ENCODE measurements at regions not wholly inside any gene's neighbourhood (a gene's known extent, or its start where the extent isn't known, plus 50 kb on each side); places are given as distances from the start of the nearest gene placed in this dataset.
"Not testable (repeated sequence)": the region's sequence is repeated elsewhere in the genome, so short reads cannot be mapped to it uniquely, and the experiment has no call there.

DNA sequence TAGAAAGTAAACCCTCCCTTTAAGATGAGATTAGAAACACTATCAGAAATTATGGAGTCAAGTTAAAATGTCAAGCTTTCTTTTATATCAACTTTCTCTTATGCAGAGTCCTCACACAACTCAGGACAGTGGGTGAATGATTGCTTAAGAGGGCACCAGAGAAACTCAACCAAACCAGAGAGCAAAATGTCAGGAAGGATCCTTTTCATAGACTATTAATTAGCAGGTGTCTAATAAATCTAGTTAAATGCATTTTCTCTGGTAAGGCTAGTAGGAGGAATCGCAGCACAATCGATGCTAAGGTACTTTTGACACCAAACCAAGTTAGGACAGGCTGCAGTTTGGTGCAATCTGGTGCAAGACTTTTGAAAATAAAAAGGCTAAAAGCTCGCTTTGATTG lies 614.7 kb upstream of the FOXG1 start:
- no peak for DNase-seq

- no peak for DNase-seq
Measured at GRCh38 chr14:28152453-28153044, 614.0 kb upstream of the FOXG1 start.

DNA sequence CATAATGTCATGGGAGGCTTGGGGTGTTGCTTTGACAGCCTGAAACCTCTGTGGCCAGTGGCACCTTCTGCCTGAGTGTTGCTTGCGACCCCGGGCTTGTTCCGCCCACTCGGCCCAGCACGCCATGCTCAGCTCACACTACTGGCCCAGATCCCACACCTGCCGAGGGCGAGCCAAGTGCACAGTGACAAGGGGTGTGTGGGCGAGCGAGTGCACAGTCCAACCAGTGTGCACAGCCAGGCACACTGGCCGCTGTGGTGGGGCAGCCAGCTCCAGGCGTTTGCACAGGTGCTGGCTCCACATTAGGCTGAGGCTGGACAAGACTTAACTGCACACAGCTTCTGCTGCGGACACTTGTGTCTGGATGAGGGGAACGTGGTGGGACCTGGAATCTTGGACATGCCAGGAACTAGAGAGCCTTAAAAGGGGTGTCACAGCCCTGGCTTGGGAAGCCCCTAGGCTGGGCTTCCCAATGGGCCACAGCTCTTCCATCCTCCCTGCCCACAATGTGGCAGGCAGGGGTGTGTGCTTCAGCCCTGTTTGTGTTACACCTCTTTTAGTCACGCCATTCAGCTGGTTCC lies 609.2 kb upstream of the FOXG1 start:
- DNase-seq: no peak

DNA sequence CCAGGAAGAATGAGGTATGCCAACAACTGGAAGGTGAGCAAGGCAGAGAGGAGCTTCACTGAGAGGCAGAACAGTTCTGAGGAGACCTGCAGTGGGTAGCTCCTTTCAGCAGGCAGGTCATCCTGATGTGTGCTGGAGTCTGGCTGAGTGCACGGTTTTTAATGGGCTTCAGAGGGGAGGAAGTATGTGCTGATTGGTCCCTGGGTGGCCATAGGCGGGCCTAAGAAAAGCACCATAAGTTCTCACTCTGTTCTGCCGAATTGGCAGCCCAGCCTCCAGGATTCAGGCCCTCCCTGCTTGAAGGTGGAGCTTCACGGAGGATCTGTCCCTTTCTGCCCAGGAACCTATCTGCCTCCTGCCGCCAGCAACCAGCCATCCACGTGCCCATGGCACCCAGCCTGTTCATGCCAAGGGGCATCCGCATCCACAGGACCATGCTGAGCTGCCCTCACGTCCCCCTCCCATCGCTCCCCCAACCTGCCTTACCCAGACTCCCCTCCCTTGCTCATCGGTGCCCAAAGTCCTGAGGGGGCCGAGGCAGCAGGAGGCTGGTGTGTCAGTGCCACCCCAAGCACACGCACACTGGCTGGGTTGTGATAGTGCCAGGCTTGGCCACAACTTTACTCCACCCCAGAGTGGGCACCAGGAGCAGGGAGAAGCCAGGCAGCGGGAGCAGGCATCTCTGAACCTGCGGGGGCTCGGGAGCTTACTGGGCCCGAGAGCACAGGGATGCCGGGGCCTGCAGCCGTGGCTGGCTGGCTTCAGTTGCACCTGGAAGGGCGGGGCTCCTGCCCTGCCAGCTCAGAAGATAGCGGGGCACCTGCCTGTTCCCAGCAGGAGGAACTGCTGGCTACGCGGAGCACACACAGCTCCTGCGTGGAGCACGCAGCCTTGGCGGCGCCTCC lies 608.4 kb upstream of the FOXG1 start:
- no peak for DNase-seq

GRCh38 chr14:28161040-28161439 lies 605.5 kb upstream of the FOXG1 start:
- DNase-seq: no peak

DNA sequence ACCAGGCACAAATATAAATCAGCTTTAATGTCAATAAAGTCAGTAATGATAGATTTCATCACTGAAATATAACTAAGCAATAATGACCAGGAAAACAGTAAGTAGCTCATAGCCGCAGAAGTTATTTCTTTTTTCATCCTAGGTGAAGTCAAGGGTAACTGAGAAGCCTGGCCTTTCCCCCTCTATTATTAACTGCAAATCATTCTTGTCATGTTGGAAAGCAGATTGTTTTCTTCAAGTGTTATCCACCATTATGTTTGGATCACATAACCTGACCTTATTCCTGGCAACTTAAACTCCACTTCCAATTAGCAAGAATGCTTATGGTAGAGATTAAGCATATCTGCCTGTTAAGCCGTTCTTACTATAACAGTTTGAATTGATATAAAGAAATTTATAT lies 603.4 kb upstream of the FOXG1 start:
- no peak for DNase-seq

- DNase-seq: no peak
Measured at GRCh38 chr14:28163897-28164296, 602.7 kb upstream of the FOXG1 start.

- not testable (repeated sequence) for DNase-seq
Measured at GRCh38 chr14:28187902-28188830, 578.4 kb upstream of the FOXG1 start.

DNA sequence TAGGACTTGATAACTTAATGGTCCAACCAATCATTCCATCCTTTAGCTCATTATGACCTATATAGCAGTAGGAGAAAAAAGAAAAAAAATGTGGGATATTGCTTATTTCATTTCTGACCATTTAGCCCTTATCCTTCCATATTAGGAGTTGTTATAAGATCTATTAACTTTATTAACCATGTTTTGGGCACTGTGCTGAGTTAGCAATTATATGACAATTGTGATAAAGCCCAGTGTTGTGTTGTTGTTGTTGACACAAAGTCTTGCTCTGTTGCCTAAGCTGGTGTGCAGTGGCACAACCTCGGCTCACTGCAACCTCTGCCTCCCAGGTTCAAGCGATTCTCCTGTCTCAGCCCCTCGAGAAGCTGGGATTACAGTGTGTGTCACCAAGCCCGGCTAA lies 569.7 kb upstream of the FOXG1 start:
- DNase-seq: no peak

GRCh38 chr14:28220391-28220790 lies 546.2 kb upstream of the FOXG1 start:
- DNase-seq: no peak

DNA sequence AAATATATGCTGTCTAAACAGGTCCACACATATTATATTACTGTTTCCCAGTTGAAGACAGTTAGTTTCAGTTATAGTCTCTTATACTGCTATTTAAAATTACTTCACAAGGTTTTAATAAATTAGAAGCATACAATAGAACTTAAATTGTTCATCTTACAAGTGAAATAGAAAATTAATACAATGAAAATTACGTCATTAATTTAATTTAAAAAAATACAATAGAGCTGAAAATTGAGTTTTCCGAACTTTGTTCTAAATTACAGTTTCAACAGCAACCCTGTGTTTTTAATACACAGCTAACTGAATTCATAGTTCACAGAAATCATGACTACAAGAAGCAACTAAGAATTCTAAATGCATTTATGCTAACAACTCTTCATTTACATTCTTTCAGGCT lies 525.7 kb upstream of the FOXG1 start:
- no peak for DNase-seq

DNA sequence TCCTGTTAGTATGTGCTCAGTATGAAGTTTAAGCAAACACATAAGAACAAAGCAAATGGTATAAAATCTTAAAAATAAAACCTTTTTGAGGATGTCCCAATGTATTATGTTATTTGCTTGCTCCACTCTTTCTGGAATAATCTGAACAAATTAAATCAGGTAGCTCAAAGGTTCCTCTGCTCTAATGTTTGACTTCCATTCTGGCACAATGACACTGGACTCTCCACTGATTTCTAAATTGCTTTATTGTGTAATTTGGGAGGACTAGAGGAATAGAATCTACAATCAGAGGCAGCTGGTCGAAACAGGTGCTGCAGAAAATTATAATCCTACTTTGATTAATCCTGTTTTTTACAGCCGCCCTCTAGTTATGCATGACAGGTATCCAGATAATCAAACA lies 523.7 kb upstream of the FOXG1 start:
- DNase-seq: peak; percentile 27 to 44

DNA sequence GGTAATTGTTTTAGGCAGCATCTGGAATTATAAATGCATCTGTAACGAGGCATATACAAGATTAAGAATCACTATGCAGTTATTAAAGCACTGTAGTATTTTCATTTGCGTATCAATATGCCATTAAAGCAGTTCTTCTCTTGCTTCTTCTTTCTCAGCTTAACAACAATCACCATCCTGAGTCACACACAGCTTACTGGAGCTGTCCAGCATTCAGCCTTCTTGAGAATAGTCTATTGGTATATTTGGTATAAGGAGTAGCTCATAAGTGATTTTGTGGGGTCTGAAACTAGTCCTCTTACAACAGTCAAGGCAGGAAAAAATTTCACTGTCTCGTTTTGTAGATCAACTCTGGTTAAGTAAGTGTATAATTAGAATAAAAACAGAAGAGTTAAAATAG lies 523.0 kb upstream of the FOXG1 start:
- DNase-seq: no peak

- DNase-seq: no peak
Measured at GRCh38 chr14:28245216-28245615, 521.4 kb upstream of the FOXG1 start.

DNA sequence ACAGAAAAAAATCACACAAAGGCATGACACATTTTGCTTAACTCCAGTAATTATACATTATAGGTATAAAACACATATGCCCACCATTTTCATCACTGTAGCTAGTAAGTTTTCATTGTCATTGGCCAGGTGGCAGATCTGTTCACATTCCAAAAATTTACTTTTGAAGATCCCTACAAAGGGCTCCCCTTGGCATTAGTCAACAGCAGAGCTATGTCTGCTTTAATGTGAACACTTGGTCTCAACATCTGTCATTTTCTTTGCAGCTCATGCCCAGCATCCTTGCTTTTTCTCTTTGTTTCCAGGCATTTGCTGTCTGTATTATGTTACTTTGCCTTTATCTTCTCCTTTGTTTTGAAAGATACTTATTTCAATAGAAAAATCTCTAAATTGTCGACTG lies 519.1 kb upstream of the FOXG1 start:
- DNase-seq: no peak

DNA sequence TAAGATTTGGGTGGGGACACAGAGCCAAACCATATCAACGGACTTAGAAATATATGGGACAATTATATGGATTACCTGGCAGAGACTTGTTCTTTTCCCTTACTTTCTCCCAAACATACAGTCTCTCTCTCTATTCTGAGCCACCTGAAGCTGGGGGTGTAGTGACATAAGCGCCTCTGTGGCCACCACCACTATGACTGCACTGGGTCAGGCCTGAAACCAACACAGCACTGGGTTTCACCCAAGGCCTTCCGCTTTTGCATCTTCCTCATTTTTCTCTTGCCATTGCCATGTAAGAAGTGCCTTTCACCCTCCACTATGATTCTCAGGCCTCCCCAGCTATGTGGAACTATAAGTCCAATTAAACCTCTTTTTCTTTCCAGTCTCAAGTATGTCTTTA lies 514.5 kb upstream of the FOXG1 start:
- DNase-seq: not testable (repeated sequence)

DNA sequence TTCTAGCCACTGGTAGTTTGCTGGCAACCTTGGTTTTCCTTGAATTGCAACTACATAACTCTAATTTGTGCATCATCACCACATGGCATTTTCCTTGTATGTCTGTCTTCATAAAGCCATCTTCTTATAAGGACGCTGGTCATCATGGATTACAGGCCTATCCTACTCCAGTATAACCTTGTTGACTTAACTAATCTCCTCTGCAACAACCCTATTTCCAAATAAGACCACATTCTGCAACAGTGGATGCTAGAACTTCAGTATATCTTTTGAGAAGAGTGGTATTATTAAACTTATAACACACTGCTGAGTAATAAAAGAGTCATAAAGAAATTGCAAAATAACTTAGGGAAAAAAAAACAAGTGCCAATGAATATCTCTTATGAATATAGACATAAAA lies 511.8 kb upstream of the FOXG1 start:
- DNase-seq: no peak

DNA sequence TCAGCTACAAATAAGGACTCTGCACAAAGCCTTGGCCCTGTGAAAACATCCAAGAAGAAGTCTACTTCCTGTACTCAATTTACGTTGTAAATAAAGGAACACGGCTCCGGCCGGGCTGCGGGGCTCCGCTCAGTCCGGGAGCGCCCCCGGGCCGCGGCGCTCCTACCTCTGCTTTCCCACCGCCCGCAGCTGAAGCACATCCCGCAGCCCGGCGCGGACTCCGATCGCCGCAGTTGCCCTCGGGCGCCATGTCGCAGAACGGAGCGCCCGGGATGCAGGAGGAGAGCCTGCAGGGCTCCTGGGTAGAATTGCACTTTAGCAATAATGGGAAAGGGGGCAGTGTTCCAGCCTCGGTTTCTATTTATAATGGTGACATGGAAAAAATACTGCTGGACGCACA lies 502.3 kb upstream of the FOXG1 start:
- peak; percentile 8 to 26 for DNase-seq

DNA sequence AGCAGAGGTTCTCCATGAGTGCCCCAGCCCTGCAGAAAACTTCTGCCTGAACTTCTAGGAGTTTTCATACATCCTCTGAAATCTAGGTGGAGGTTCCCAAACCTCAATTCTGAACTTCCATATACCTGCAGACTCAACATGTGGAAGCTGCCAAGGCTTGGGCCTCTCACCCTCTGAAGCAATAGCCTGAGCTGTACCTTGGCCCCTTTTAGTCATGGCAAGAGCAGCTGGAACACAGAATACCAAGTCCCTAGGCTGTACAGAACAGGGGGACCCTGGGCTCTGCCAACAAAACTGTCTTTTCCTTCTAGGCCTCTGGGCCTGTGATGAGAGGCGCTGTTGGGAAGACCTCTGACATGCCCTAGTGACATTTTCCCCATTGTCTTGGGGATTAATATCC lies 494.3 kb upstream of the FOXG1 start:
- DNase-seq: no peak

- no peak for DNase-seq
Measured at GRCh38 chr14:28280530-28280929, 486.1 kb upstream of the FOXG1 start.

DNA sequence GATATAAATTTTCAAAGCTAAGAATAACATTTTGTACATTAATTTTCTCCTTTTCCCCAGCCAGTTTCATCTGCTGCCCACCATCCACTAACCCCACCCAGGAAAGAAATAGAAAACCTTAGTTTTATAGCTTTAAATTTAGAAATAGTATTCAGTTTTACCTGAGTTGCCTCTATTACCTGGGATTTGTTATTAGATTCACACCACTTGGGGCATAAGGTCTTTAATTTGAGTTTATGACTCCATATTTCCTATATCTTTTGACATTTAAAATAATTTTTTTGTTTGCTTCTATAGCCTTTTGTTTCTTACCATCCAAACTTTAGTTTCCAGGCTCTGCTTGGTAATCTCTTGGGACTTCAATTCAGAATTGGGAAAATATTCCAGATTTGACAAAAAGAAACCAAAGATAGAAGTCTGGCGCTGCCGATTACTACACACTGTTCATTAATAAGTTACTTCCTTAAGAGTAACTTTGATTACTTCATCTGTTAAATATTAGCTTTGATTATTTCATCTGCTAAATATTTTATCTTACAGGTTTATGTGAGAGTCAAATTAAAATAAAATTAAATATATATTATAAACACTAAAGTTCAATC lies 485.5 kb upstream of the FOXG1 start:
- DNase-seq: no peak

- no peak for DNase-seq
Measured at GRCh38 chr14:28284546-28285300, 481.9 kb upstream of the FOXG1 start.

Data from SHP77 (cell line).